ENCODE measurements at regions not wholly inside any gene's neighbourhood (a gene's known extent, or its start where the extent isn't known, plus 50 kb on each side); places are given as distances from the start of the nearest gene placed in this dataset.

DNA sequence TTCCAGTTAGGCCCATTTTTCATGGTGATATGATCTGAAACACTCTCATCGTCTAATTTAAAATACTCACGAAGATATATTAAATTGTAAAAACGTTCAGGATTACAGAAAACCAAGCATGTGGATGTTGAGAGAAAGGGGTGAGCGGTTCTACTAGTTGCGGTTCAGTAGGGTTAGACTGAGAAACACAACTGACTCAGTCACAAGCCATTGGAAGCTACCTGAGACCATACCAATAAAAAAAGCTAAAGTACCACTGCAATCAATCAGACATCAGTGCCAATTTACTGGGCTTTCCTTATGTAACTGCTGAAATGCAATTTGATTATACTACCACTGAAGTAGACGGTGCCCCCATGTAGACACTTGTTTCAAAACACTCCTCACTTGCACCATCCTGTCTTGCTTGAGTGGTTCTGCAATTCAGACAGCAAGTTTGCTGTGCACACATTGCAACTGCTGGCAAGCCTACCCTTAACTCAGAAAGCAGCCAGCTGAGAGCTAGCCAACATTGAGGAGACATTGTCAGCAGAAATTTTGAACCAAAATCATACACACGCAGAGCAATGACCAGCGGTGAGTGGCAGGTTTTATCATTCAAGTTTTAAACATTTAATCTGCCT is 368.7 kb upstream of the ARHGEF26 start:
- no peak for TF ChIP-seq CTCF (IDR thresholded peaks at IDR 0.05)

- no peak for TF ChIP-seq CTCF (IDR thresholded peaks at IDR 0.05)
Measured at GRCh38 chr3:153753035-153753434, 368.2 kb upstream of the ARHGEF26 start.

DNA sequence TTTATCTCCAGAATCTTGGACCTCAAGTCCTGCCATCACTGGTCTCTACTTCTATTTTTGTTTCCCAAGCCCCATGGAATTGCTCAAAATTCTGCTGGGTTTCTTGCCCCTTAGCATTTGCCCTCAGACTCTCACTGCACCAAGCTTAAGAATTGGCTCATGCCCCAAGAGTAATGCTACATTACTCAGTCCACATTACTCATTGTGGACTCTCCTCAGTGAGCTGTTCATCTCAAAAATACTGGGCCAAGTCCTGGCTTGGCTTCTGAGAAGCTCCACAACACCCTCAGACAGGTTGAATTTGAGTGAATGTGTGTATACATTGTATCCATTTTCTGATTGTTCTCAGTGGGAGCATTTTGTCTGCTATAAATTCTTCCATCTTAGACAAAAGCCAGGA is 364.4 kb upstream of the ARHGEF26 start:
- TF ChIP-seq CTCF (IDR thresholded peaks at IDR 0.05), result no peak

DNA sequence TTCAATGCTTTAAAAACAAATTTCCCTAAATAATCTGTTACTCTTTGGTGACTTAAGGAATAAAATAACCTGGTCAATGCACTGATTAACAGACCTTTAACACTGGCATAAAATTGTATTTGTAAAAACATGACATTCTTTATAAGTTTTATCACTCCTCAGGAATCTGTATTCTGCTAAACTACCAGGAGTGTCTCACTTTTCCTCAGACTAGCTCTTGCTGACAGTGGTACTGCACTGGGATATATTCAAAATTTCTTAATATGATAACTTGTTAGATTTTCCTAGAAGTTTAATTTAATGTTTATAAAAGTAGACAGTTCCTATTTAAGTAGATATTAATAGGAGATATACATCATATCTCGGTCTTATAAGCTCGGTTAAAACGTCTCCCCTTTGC is 363.4 kb upstream of the ARHGEF26 start:
- TF ChIP-seq CTCF (IDR thresholded peaks at IDR 0.05), result no peak

- TF ChIP-seq CTCF (IDR thresholded peaks at IDR 0.05), result no peak
Measured at GRCh38 chr3:153760948-153761347, 360.2 kb upstream of the ARHGEF26 start.

DNA sequence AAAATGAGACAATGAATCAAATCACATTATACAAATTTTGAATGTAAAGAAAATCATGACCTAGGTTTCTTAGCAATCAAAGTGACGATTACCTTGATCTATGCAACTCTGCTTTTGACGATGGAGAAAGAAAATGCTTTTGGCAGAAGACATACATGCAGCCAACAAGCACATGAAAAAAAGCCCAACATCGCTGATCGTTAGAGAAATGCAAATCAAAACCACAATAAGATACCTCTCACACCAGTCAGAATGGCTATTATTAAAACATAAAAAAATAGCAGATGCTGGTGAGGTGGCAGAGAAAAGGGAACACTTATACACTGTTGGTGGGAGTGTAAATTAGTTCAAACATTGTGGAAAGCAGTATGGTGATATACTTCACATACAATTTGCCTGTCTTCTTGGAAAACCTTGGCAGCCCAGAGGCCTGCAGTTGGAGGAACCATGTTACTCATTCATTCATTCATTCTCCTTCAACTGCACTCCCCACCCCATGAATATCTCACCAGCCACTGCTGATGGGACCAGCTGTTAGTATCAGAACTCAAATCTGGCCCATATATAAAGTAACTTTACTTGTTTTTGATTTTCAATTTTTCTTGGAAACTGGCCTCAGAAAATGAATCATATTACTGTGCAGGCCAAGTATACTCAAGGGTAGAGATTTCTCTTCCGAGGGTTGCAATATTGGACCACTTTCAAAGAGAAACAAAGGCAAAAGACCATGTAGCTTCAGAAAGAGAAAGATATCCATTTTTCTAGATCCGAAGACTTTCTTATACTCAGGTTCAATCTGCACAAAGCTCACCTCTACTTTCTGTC is 358.6 kb upstream of the ARHGEF26 start:
- TF ChIP-seq CTCF (IDR thresholded peaks at IDR 0.05), result no peak

- TF ChIP-seq CTCF (IDR thresholded peaks at IDR 0.05), result no peak
Measured at GRCh38 chr3:153767601-153768560, 353.3 kb upstream of the ARHGEF26 start.

All from LNCAP (cell line).